ENCODE measurements at regions not wholly inside any gene's neighbourhood (a gene's known extent, or its start where the extent isn't known, plus 50 kb on each side); places are given as distances from the start of the nearest gene placed in this dataset.

DNA sequence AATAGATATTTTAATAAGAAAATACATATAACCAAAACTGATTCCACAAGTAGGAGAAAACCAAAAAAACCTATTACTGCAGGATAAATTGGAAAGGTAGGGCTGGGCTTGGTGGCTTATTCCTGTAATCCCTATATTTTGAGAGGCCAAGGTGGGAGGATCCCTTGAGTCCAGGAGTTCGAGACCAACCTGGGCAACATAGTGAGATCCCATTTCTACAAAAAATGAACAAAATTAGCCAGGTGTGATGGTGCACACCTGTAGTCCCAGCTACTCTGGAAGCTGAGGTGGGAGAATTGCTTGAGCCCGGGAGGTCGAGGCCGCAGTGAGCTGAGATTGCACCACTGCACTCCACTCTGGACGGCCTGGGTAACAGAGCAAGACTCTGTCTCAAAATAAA, 189.2 kb upstream of the IER5L start:
- H3K4me3 ChIP-seq (ENCODE audit: low read length) = no peak overlapping the region
- no peak overlapping the region for H3K27ac ChIP-seq (ENCODE audit: low read length)
- no peaks in the 10 kb centered on the region for H3K36me3 ChIP-seq (replicated peaks; ENCODE audit: low read depth, low read length)
- H3K4me2 ChIP-seq (ENCODE audit: low read length) = no peak overlapping the region
- no peak overlapping the region for H2AFZ ChIP-seq (ENCODE audit: low read depth, low read length)
- H3K27me3 ChIP-seq (ENCODE audit: low read depth, low read length) = peaks cover 9% of the 10 kb centered on the region; the same call in 1 of the 2 replicates
- H3K9me3 ChIP-seq (ENCODE audit: insufficient read depth, low read length) = no peaks in the 10 kb centered on the region
- H3K9ac ChIP-seq (ENCODE audit: low read length) = no peak overlapping the region
- H3K79me2 ChIP-seq (ENCODE audit: low read length) = no peaks in the 10 kb centered on the region
- TF ChIP-seq, protein P1, sequence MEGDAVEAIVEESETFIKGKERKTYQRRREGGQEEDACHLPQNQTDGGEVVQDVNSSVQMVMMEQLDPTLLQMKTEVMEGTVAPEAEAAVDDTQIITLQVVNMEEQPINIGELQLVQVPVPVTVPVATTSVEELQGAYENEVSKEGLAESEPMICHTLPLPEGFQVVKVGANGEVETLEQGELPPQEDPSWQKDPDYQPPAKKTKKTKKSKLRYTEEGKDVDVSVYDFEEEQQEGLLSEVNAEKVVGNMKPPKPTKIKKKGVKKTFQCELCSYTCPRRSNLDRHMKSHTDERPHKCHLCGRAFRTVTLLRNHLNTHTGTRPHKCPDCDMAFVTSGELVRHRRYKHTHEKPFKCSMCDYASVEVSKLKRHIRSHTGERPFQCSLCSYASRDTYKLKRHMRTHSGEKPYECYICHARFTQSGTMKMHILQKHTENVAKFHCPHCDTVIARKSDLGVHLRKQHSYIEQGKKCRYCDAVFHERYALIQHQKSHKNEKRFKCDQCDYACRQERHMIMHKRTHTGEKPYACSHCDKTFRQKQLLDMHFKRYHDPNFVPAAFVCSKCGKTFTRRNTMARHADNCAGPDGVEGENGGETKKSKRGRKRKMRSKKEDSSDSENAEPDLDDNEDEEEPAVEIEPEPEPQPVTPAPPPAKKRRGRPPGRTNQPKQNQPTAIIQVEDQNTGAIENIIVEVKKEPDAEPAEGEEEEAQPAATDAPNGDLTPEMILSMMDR (IDR thresholded peaks at IDR 0.05; ENCODE audit: low read depth, low read length) = no peak
- TF ChIP-seq EZH2phosphoT487 (IDR thresholded peaks at IDR 0.05; ENCODE audit: low read depth) = no peak
- no peaks in the 10 kb centered on the region for H4K20me1 ChIP-seq (ENCODE audit: insufficient read depth, low read length)
- no peaks in the 10 kb centered on the region for H3K4me1 ChIP-seq (ENCODE audit: low read length)

GRCh38 chr9:129365196-129365595, 187.1 kb upstream of the IER5L start:
- TF ChIP-seq EZH2phosphoT487 (IDR thresholded peaks at IDR 0.05; ENCODE audit: low read depth) = no peak
- TF ChIP-seq, protein P1 (IDR thresholded peaks at IDR 0.05; ENCODE audit: low read depth, low read length) = no peak
- no peak overlapping the region for H3K4me3 ChIP-seq (ENCODE audit: low read length)
- no peak overlapping the region for H3K27ac ChIP-seq (ENCODE audit: low read length)
- peaks cover 4% of the 10 kb centered on the region; the same call in 1 of the 2 replicates for H3K27me3 ChIP-seq (ENCODE audit: low read depth, low read length)
- no peaks in the 10 kb centered on the region for H3K4me1 ChIP-seq (ENCODE audit: low read length)
- no peaks in the 10 kb centered on the region for H4K20me1 ChIP-seq (ENCODE audit: insufficient read depth, low read length)
- no peak overlapping the region for H3K4me2 ChIP-seq (ENCODE audit: low read length)
- no peaks in the 10 kb centered on the region for H3K79me2 ChIP-seq (ENCODE audit: low read length)
- H3K36me3 ChIP-seq (replicated peaks; ENCODE audit: low read depth, low read length) = no peaks in the 10 kb centered on the region
- H3K9me3 ChIP-seq (ENCODE audit: insufficient read depth, low read length) = no peaks in the 10 kb centered on the region
- H2AFZ ChIP-seq (ENCODE audit: low read depth, low read length) = no peak overlapping the region
- H3K9ac ChIP-seq (ENCODE audit: low read length) = no peak overlapping the region

DNA sequence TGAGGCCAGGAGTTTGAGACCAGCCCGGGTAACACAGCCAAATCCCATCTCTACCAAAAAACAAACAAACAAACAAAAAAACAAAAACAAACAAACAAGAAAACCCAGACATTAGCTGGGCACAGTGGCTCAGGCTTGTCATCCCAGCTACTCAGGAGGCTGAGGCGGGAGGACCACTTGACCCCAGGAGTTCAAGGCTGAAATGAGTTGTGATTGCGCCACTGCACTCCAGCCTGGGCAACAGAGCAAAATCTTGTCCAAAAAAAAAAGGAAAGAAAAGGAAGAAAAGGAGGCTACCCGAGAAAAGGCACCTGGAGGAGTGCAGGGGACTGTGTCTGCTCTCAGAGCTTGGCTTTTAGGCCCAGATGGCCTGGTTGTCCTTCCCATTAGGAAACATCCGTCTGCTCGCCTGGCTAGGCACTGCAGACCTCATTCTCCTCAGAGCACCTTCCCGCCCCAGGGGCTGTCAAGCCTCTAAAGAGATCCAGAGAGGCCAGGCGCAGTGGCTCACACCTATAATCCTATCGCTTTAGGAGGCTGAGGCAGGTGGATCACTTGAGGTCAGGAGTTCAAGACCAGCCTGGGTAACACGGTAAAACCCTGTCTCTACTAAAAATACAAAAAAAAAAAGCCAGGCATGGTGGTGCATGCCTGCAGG, 185.3 kb upstream of the IER5L start:
- peaks cover under 1% of the 10 kb centered on the region; the same call in 1 of the 2 replicates for H3K27me3 ChIP-seq (ENCODE audit: low read depth, low read length)
- no peak overlapping the region for H3K4me2 ChIP-seq (ENCODE audit: low read length)
- no peak overlapping the region for H3K27ac ChIP-seq (ENCODE audit: low read length)
- H3K4me1 ChIP-seq (ENCODE audit: low read length) = no peaks in the 10 kb centered on the region
- no peaks in the 10 kb centered on the region for H3K9me3 ChIP-seq (ENCODE audit: insufficient read depth, low read length)
- H3K4me3 ChIP-seq (ENCODE audit: low read length) = no peak overlapping the region
- H3K9ac ChIP-seq (ENCODE audit: low read length) = no peak overlapping the region
- TF ChIP-seq, protein P1 (IDR thresholded peaks at IDR 0.05; ENCODE audit: low read depth, low read length) = no peak
- TF ChIP-seq EZH2phosphoT487 (IDR thresholded peaks at IDR 0.05; ENCODE audit: low read depth) = no peak
- H2AFZ ChIP-seq (ENCODE audit: low read depth, low read length) = no peak overlapping the region
- no peaks in the 10 kb centered on the region for H4K20me1 ChIP-seq (ENCODE audit: insufficient read depth, low read length)
- H3K79me2 ChIP-seq (ENCODE audit: low read length) = no peaks in the 10 kb centered on the region
- no peaks in the 10 kb centered on the region for H3K36me3 ChIP-seq (replicated peaks; ENCODE audit: low read depth, low read length)

- H4K20me1 ChIP-seq (ENCODE audit: insufficient read depth, low read length) = no peaks in the 10 kb centered on the region
- TF ChIP-seq, protein P1 (IDR thresholded peaks at IDR 0.05; ENCODE audit: low read depth, low read length) = no peak
- TF ChIP-seq EZH2phosphoT487 (IDR thresholded peaks at IDR 0.05; ENCODE audit: low read depth) = no peak
- no peak overlapping the region for H3K9ac ChIP-seq (ENCODE audit: low read length)
- no peaks in the 10 kb centered on the region for H3K27me3 ChIP-seq (ENCODE audit: low read depth, low read length)
- no peak overlapping the region for H3K4me2 ChIP-seq (ENCODE audit: low read length)
- no peak overlapping the region for H3K27ac ChIP-seq (ENCODE audit: low read length)
- H2AFZ ChIP-seq (ENCODE audit: low read depth, low read length) = no peak overlapping the region
- no peak overlapping the region for H3K4me3 ChIP-seq (ENCODE audit: low read length)
- no peaks in the 10 kb centered on the region for H3K9me3 ChIP-seq (ENCODE audit: insufficient read depth, low read length)
- H3K4me1 ChIP-seq (ENCODE audit: low read length) = no peaks in the 10 kb centered on the region
- no peaks in the 10 kb centered on the region for H3K36me3 ChIP-seq (replicated peaks; ENCODE audit: low read depth, low read length)
- H3K79me2 ChIP-seq (ENCODE audit: low read length) = no peaks in the 10 kb centered on the region
Observed at GRCh38 chr9:129362287-129363000, 184.4 kb upstream of the IER5L start.
